ENCODE measurements at regions not wholly inside any gene's neighbourhood (a gene's known extent, or its start where the extent isn't known, plus 50 kb on each side); places are given as distances from the start of the nearest gene placed in this dataset.

- Histone ChIP-seq H3K27me3 (peaks cover 0 to 5% (median 0%) of the 10 kb centered on the region in 9 donors), H3K4me3 (no peak overlapping the region), H3K4me1 (no peaks in the 10 kb centered on the region), H3K27ac (no peak overlapping the region), H3K9me3 (peaks cover 0 to 12% (median 0%) of the 10 kb centered on the region in 12 donors), H3K36me3 (no peaks in the 10 kb centered on the region)
- TF ChIP-seq CTCF (IDR thresholded peaks at IDR 0.05) (no peak), POLR2A (IDR thresholded peaks at IDR 0.05) (no peak)
- DNase-seq (no peak), ATAC-seq (no peak)
- 63 to 67% (median 65%) methylated on average over 8 of the region's 8 CpGs for WGBS, 4 donors
- intact Hi-C loops (cut with DNase I) = no loop called here
These were observed 215.6 kb downstream of the TMEM114 start for GRCh38 chr16:8374586-8375231.

- no peaks in the 10 kb centered on the region for H3K4me1 ChIP-seq
- intact Hi-C loops (cut with DNase I) = no loop called here
- H3K9me3 ChIP-seq = peaks cover 0 to 12% (median 0%) of the 10 kb centered on the region in 12 donors
- H3K4me3 ChIP-seq = no peak overlapping the region
- ATAC-seq (no peak), DNase-seq (no peak)
- H3K36me3 ChIP-seq = no peaks in the 10 kb centered on the region
- no peak overlapping the region for H3K27ac ChIP-seq
- H3K27me3 ChIP-seq = peaks cover 0 to 5% (median 0%) of the 10 kb centered on the region in 9 donors
- TF ChIP-seq POLR2A (IDR thresholded peaks at IDR 0.05) = no peak
- TF ChIP-seq CTCF (IDR thresholded peaks at IDR 0.05) = no peak
- 64 to 73% (median 70%) methylated on average over 6 of the region's 6 CpGs for WGBS, 4 donors
These were observed 216.5 kb downstream of the TMEM114 start for GRCh38 chr16:8373676-8374431.

GRCh38 chr16:8372141-8372540, 218.2 kb downstream of the TMEM114 start:
- Histone ChIP-seq H3K9me3 (peaks cover 0 to 12% (median 0%) of the 10 kb centered on the region in 12 donors), H3K27ac (no peak overlapping the region), H3K4me1 (no peaks in the 10 kb centered on the region), H3K36me3 (no peaks in the 10 kb centered on the region), H3K4me3 (no peak overlapping the region), H3K27me3 (peaks cover 0 to 5% (median 0%) of the 10 kb centered on the region in 9 donors)
- no peak for TF ChIP-seq POLR2A (IDR thresholded peaks at IDR 0.05)
- no peak for TF ChIP-seq CTCF (IDR thresholded peaks at IDR 0.05)
- 66 to 76% (median 74%) methylated on average over 3 of the region's 3 CpGs for WGBS, 4 donors
- intact Hi-C loops (cut with DNase I) = no loop called here
- ATAC-seq (no peak), DNase-seq (no peak)
